Renal cortical epithelial cell (primary cell): ENCODE measurements at regions not wholly inside any gene's neighbourhood (a gene's known extent, or its start where the extent isn't known, plus 50 kb on each side); places are given as distances from the start of the nearest gene placed in this dataset.
"Not testable (repeated sequence)": the region's sequence is repeated elsewhere in the genome, so short reads cannot be mapped to it uniquely, and the experiment has no call there.

Experiments
- DNase-seq: peaks from one replicate; pipeline ENCODE4 v3.0.0-alpha.2; 2011; ENCODE audit warnings: low read depth

DNA sequence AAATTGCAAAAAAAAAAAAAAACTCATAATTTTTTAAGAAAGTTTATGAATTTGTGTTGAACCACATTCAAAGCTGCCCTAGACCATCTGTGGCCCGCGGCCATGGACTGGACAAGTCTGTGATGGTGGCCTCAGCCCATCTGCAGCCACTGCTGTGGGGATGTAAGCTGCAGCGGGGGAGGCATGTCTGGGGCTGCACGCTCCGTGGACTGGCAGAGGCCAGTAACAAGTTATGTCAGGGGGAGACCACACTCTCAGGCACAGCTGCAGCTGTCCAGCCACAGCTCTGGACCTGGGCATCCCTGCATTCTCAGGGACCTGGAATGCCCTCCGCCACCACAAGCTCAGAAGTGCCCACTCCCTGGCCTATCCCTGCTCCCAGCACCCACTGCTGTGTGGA, 1272.3 kb upstream of the CDH9 start:
- no peak for DNase-seq

DNA sequence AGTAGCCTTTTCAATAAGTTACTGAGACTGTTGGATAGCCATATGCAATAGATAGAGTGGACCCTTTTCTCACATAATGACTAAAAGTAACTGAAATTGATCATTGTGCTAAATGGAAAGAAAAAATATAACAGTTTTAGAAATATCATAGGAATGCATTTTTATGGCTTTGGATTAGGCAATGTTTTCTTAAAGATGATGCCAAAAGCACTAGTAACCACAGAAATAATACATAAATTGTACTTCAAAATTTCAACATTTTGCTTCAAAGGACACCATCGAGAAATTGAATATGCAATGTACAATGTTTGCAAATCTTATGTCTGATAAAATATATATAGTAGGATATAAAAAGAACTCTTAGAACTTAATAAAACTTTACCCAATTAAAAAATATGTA, 1267.5 kb upstream of the CDH9 start:
- DNase-seq: no peak

DNA sequence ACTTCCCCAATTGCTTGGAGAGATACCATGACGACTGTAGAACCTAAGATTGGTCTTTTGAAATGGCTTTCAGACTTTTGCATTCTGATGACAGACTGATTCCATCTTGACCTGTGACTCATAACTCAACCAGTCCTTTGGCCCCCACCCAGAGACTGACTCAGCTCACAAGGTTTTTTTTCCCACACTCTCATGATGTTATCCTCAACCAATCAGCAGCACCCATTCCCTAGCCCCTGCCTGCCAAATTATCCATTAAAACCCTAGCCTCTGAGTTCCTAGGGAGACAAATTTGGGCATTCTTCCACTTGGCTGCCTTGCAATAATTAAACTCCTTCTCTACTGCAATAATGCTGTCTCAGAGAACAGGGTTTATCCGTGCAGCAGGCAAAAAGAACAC, 1263.3 kb upstream of the CDH9 start:
- DNase-seq: peak; percentile 57

DNA sequence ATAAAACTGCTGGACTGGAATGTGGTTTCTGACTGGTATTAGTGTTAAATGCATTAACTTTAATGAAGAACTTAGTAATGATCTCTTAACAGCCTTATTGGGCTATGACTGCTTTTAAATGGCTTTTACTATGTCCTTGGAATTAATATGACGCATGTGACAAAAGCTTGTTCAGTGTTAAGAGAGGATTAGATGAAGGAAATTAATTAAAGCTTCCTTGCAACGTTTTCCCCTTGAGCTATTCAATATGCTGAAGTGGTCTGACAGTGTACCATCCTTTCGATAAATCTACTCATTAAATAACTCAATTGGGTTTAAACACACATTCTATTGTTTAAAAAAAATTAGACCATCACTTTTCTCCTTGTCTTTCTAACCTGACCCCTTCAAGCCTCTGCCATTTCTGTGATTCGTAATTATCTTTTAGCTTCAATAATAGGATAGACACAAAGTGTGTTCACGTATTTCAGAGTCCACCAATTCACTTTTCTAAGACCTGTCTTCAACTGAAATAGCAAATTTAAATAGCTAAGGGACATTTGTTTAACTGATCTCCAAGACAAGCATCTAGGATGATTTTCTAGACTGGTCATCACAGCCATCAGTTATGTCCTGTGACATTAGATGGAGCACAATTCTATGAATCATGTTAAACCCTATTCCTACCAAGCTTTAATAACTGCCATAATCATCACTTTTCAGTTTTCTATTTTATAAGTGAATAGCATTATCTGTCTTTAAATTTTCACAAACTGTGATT, 1258.0 kb upstream of the CDH9 start:
- no peak for DNase-seq

DNA sequence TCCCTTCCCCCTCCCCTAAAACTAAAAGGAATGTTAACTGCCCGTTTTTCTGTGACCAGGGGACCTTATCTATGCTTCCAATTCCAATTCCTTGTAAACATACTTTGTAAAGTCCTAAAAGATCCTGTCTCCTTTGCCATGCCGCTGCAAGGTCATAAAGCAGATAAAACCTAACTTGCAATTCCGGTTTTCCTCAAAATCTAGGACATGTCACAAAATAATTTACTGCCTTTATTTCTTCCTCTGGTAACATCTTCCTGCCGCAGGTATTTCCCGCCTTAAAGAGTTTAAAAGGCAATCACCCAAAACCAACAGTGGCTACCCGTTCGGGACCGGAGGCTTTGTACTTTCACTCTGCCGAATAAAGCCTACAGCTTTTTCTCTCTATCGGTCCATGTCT, 1248.6 kb upstream of the CDH9 start:
- not testable (repeated sequence) for DNase-seq

DNA sequence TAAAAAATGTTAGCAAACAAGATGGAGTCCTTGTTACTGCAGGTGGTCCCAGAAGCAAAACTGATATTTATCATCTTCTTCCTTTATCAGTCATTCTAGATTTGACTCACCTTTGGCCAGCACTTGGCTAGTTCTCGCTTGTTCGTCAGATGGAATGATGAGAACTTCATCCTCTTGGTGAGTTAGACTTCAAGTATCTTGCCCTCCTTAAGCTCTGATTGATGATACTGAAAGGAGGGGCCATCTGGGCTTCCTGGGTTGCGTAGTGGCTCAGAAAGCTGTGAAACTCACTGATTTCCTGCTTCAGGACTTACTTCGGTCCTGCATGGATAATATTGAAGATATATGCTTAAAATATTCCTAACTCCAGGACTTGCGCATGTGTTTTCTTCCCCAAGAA, 1248.2 kb upstream of the CDH9 start:
- DNase-seq: no peak

DNA sequence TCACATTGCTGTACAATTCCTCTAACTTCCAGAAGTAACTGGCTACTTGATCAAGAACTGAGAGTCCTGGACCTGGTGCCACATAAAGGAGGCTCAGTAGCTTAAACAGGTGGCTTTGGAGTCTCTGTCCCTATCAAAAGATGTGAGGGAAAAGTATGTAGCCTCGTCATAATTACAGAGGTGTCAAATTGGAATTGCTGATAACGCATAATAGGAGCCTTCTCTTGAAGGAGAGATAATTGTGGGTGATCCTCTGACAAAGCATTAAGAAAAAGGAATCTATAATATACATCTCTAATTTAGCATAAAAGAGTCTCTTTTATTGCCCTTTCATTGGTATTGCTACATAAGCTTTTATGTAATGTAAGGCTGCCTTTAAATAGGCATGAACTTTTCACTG, 1246.4 kb upstream of the CDH9 start:
- no peak for DNase-seq

DNA sequence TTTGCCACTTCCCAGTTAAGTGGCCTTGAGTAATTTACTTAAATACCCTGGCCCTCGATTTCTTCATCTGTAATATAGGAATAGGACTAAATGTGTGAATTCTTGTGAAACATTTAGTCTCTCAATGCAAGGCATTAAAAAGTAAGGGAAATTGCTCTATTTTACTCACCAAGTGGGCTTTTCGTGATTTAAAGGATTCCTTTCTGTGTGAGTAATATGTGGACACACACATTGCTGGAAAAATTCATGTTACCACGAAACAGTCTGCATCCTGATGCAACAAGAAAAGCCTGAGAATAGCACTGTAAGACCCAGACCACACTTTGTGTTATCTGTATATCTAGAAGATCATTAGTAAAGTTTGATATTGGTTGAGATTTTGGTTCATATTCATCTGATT, 1243.0 kb upstream of the CDH9 start:
- DNase-seq: peak; percentile 41

DNA sequence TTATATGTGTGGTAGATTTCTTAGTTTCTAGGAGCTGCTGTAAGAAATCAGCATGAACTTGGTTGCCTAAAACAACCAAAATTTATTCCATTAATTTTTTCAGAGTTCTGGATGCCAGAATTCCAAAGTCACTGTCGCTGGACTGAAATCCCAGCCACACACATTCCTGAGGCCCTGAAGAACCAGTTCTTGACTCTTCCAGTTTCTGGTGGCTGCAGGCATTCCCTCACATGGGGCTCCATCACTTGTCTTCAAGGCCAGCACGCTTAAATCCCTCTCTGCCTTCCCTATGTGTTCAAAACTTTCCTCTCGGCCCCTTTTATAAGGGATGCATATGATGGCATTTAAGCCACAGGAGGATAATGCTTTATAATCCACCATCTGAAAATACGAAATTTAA, 1237.5 kb upstream of the CDH9 start:
- no peak for DNase-seq

DNA sequence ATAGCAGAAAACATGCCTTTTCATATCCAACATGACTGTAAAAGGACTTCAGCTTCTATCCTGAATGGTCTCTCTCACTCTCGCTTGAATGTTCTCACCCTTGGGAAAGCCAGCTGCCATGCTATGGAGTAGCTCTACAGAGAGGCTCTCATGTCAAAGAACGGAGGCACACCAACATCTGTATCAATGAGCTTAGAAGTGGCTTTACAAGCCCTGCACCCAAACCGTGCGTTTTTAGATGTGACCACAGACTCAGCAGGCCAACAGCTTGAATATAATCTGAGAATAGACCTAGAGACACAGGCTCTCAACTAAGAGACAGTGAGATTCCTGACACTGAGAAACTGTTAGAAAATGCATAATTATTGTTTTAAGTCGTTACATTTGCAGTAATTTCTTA, 1231.6 kb upstream of the CDH9 start:
- DNase-seq: no peak

DNA sequence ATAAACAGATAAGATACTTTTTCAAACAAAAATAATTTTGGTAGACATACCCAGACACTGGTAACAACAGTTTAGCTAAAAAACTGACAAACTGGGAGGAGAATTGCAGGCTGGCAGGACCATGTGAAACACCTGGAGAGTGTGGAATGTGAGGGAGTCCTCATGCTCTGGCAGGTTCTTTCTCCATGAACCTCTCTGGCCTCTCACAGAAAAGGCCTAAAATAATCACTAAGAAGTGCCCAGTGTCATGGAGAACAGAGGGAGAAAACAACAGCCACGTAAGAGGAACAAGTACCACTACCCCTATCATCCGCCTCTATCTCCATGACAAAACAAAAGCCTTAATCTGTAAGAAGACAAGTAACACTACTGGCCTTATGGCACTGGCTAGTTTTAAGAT, 1227.5 kb upstream of the CDH9 start:
- no peak for DNase-seq

DNA sequence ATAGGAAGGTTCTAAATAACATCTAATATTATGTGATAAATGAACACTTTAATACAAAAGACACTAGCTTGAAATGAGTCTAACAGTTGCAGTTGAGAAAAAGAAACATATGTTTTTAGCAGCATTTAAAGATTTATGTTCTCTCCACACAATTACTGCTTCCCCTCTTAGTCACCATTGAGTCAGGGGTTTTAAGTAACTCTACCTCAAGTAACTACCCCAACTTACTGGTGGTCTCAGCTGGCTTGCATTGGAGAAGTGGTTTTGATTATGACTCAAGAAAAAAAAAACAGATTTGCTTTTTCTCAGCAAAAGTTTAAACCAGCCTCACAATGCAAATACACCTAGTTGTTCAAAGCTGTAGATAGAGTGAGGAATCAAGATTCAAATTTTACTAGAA, 1216.5 kb upstream of the CDH9 start:
- peak; percentile 7 for DNase-seq

DNA sequence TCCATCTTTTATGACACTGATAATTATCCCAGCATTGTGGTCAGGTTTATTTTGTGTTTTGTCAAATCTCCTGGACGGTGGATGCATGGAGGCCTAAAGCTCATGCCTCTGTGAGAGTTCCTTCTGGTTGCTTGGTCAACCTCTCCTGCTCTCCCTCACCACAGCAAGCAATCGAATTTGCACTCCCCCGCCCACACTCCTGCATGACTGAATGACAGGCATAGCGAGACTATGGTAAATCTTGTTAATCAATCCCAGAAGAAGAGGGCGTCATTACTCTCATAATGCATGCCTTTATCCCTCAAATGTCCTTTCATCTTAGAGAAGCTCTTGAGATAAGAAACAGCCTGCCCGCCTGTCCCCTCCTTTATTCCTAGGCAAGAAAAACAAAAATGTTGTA, 1215.0 kb upstream of the CDH9 start:
- no peak for DNase-seq

DNA sequence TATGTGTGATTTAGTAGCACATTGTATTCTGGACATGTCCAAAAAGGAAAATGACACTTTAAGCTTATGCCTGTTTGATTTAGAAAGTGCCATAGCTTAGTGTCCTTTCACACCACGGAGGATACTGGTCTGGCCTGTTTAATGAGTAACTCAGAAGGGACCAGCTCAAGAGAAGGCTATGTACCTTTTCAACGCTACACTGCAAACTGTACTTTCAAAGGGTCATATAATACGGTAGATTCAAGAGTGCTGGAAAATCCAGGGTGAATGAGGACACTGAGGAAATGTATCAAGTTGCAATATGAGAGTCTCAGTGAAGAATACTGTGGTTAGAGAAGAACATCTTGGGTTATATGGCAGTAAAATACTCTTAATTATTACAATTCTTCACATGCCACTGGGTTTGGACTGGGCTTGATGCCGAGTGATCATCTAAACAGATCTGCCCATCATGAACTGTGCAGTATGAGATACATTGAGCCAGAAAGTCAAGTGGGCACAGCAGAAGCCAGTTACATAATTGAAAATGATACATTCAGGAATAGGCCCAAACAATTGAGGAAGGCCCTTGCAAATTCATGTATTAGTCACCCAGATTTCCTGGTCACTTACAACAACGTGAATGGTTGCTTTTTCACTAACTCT, 1211.5 kb upstream of the CDH9 start:
- DNase-seq: peak; percentile 83

DNA sequence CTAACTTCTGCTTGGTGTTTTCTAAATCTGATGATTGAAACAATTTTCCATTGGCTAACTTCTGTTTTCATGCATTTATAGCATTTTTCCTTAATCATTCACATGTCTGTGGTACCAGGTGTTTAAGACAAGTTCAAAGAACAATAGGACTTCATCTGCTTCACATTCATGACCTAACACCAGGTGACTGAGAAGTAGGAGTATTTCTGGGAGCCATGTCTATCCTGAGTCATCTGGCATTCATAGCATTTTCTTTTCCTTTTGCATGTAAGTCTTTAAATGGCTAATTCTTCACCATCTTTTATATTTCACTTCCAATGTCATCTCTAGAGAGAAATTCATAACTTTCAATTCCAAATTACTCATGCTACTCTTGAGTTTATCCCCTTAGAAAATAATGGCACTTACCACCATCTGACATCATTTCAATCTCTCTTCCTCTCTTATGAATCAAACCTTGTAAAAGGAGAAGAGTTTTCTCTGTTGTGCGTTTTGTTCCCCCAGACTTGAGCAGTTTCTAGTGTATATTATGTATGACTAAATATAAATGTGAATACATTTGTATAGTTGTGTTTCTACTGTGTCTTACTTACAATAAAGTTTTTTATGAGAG, 1196.1 kb upstream of the CDH9 start:
- DNase-seq: peak; percentile 30

DNA sequence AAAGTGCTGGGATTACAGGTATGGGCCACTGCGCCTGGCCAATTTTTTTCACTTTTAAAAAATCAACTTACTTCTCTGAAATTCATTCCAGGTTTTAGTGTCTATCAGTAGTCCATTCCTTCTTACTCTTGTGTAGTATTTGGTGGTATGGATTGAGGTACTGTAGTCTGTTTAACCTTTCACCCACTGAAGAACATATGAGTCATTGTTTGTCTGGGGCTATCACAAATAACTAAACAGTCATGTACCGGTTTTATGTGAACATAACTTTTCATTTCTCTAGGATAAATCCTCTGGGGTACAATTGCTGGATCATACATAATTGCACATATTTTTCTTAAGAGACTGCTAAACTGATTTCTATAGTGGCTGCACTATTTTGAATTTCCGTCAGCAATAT, 1188.0 kb upstream of the CDH9 start:
- peak; percentile 13 for DNase-seq

DNA sequence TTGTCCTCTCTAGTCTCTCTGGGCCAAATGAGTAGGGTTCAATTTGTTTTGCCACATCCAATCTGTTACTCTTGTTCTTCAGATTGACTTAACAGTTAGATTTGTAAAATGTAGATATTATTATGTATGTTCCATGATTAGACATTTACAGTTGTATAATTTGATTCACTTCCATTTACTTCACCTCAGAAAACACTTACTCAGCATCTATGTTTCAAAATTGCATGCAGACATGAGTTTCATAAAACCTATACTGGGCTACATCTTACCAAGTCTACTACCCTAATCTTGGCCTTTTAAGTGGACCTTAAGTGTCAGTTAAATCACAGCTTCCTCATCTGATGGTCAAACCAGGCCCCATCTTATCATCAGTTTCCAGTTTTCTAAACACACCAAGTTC, 1181.2 kb upstream of the CDH9 start:
- no peak for DNase-seq

DNA sequence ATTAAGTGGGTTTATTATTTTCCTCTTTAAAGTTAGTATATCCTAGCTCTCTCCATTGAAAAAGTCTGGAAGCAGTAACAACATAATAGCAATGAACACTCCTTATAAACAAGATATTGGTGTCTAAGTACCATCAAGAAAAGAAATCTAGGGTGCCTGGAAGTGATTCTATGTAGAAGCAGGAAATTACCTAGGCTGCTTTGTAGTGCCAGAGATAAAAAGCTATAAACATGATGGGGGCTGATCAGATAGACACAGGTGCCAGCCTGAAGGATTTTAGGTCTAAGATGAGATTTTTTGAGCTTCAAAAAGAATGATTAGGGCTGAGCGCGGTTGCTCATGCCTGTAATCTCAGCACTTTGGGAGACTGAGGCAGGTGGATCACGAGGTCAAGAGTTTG, 1179.3 kb upstream of the CDH9 start:
- no peak for DNase-seq

DNA sequence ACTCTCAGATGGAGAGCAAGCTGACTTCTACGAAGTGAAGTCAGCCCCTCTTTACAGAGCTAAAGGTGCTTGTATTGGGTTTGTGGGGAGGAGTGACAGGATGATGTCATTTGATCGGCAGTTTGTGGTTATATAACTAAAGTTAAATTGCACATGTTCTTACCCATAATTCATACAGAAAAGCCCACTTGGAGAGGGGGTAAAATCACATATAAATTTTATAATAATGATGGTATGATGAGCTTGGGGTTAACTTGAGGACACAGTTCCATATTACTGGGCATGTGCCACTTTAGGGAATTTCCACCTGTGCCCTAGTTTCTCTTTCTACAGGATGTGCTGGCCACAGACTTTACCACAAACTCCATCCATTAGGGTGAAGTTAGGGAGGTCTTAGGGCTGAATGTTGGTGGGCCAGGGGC, 1178.6 kb upstream of the CDH9 start:
- no peak for DNase-seq

DNA sequence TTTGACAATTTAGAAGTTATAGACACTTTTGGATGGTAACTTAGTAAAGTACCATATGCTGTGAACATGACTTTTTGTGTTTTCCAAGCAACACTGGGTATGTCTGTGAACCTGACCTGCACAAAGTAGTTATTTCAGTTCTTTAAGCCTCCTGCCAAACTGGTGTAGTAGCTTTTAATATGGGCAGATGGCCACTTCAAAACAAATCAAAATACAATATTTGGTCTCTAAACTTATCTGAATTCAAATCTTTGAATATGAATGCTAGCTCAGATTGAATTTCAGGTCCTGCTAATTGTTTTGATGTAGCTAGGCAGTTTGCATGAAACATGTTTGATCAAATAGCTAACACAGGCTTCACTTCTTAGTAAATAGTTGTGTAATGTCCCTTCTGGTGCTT, 1176.7 kb upstream of the CDH9 start:
- DNase-seq: no peak

DNA sequence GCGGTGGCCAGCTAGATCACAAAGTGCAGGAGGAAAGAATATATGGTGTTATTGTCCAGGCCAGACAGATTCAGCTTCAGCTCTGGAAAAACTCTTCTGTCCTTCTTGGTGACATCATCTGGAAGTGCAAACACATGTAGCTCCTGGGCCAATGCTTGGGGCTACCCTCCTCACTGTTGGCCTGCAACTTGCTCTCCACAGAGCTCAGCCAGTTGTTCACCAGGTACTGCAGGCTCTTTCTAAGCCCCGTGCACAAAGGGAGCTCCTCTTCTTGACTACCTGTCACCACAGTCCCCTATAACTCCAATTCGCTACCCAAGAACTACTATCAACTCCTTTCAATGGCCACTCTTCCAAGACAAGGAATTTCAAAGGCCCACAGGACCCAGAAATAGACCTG, 1175.9 kb upstream of the CDH9 start:
- DNase-seq: no peak

DNA sequence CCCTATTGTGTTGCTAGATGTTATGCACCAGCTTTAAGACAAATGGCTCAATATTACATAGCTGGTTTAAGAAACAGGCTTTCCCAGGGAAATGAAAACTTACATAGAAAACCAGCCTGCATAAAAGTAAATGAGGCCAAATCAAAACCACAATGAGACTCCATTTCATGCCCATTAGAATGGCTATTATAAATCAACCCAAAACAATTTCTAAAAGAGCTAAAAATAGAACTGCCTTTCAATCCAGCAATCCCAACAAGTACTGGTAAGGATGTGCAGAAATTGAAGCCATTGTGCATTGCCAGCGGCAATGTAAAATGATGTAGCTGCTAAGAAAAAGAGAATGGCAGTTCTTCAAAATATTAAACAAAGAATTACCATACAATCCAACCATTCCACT, 1170.0 kb upstream of the CDH9 start:
- DNase-seq: no peak

DNA sequence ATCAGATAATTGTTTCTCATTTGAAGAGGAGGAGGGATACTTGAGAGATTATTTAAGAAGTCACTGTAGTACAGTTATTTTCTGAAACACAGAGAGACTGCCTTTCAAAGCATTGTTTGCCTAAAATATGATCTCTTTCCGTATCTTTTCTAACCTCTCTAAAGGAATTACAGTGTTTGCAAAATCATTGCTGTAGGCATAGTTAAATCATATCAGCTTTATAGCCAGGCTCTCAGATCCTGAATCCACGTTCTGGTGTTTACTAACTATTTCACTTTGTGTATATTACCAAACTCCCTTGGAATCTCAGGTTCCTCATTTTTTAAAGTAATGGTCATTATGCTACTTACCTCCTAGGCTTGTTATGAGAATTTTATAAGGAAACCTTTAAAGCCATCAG, 1151.6 kb upstream of the CDH9 start:
- DNase-seq: no peak
